PC-3 (cell line): ENCODE measurements at regions not wholly inside any gene's neighbourhood (a gene's known extent, or its start where the extent isn't known, plus 50 kb on each side); places are given as distances from the start of the nearest gene placed in this dataset.

Experiments
- ATAC-seq: fragments of 200-7000 bp; cut with Tn5 transposase; 2 replicates; pipeline ENCODE4 v1.9.1; 2020; ENCODE audit warnings: mild to moderate bottlenecking, moderate library complexity
- BruUV-seq: library from RNA; stranded (reverse); fragments of 400-500 nt; replicated peaks from 2 replicates; lab custom pipeline; 2021; lab: Mats Ljungman, UMichigan
- CTCF ChIA-PET: fragments of 300-600 bp; sonication (Branson Sonifier 250); formaldehyde crosslinking; loops from one replicate; lab custom pipeline; 2022; ENCODE audit warnings: antibody characterized with exemption; lab: Charles Lee
- POLR2A ChIA-PET: fragments of 300-600 bp; sonication (Branson Sonifier 250); formaldehyde crosslinking; loops from one replicate; lab custom pipeline; 2022; ENCODE audit warnings: antibody characterized with exemption; ENCODE audit not compliant: unreplicated experiment; lab: Charles Lee
- DNase-seq: peaks from one replicate; pipeline ENCODE4 v3.0.0-alpha.2; 2015
- H2AFZ ChIP-seq: fragments of 300-600 bp; sonication (generic); 2 replicates; pipeline ENCODE4 v1.6.0; 2016; ENCODE audit warnings: antibody characterized with exemption, low read length
- H3F3A ChIP-seq: fragments of 300-600 bp; sonication (generic); one replicate; pipeline ENCODE4 v1.6.0; 2017; ENCODE audit warnings: antibody characterized with exemption, low read length, control low read depth, mild to moderate bottlenecking; ENCODE audit not compliant: unreplicated experiment
- H3K27ac ChIP-seq: fragments of 300-600 bp; sonication (generic); 2 replicates; pipeline ENCODE4 v1.5.1; 2016; ENCODE audit warnings: mild to moderate bottlenecking, low read length
- H3K27me3 ChIP-seq: fragments of 300-600 bp; sonication (generic); 2 replicates; pipeline ENCODE4 v1.6.1; 2016; ENCODE audit warnings: low read length, mixed read lengths
- H3K36me3 ChIP-seq: fragments of 300-600 bp; sonication (generic); 2 replicates; pipeline ENCODE4 v1.6.1; 2016; ENCODE audit warnings: low read depth, mixed run types, low read length, mixed read lengths
- H3K4me1 ChIP-seq: fragments of 300-600 bp; sonication (generic); 2 replicates; pipeline ENCODE4 v1.5.1; 2016; ENCODE audit warnings: low read length; ENCODE audit not compliant: insufficient read depth
- H3K4me2 ChIP-seq: fragments of 300-600 bp; sonication (generic); 2 replicates; pipeline ENCODE4 v1.6.0; 2016; ENCODE audit warnings: low read length
- H3K4me3 ChIP-seq: fragments of 300-600 bp; sonication (generic); 2 replicates; pipeline ENCODE4 v1.5.1; 2016; ENCODE audit warnings: mild to moderate bottlenecking, low read length, mixed read lengths
- H3K79me2 ChIP-seq: fragments of 300-600 bp; sonication (generic); 2 replicates; pipeline ENCODE4 v1.6.1; 2017; ENCODE audit warnings: low read length, mixed read lengths
- H3K9ac ChIP-seq: fragments of 300-600 bp; sonication (generic); 2 replicates; pipeline ENCODE4 v1.6.0; 2016; ENCODE audit warnings: mild to moderate bottlenecking, low read length
- H3K9me2 ChIP-seq: fragments of 300-600 bp; sonication (generic); replicated peaks from 2 replicates; pipeline ENCODE4 v1.6.1; 2016; ENCODE audit warnings: mixed run types, low read length, mixed read lengths
- H3K9me3 ChIP-seq: fragments of 300-600 bp; sonication (generic); 2 replicates; pipeline ENCODE4 v1.6.1; 2016; ENCODE audit warnings: low read length, mixed read lengths
- H4K20me1 ChIP-seq: fragments of 300-600 bp; sonication (generic); 2 replicates; pipeline ENCODE4 v1.6.1; 2016; ENCODE audit warnings: low read length, mixed read lengths
- CTCF ChIP-seq: fragments of 300-600 bp; sonication (generic); conservative IDR thresholded peaks from 2 replicates; pipeline ENCODE4 v1.5.1; 2017; ENCODE audit warnings: antibody characterized with exemption, low read depth, mild to moderate bottlenecking, low read length
- EZH2 ChIP-seq: fragments of 300-600 bp; sonication (generic); IDR thresholded peaks from one replicate; pipeline ENCODE4 v1.6.1; 2017; ENCODE audit warnings: antibody characterized with exemption, mild to moderate bottlenecking, low read length; ENCODE audit not compliant: unreplicated experiment
- EZH2phosphoT487 ChIP-seq: fragments of 300-600 bp; sonication (generic); IDR thresholded peaks from 2 replicates; pipeline ENCODE4 v1.6.1; 2018; ENCODE audit warnings: mild to moderate bottlenecking, antibody characterized with exemption, low read length, borderline replicate concordance
- intact Hi-C: fragments of 100-400 bp; cut with micrococcal nuclease; formaldehyde crosslinking; loops from 2 replicates; pipeline ENCODE4 v1.9.0; 2023

DNA sequence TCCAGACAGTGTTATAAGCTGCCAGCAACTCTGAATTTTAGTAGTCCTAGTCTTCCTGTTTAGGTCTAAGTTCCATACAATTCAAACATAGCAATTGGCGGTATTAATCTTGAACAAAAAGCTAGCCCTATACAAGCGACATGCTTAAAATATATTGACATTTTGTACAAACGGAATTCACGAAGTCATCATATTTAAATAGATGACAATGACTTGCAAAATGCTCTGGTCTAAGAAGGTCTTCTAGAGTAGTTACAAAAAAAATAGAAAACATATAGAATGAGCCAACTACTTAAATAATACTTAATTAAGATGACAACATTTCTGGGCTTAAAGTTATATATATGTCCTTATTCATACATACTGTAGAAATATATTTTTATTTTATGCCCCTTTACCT, 446.6 kb downstream of the ANKRD7 start:
- no peak overlapping the region for H2AFZ ChIP-seq
- TF ChIP-seq CTCF: no peak
- no peak for TF ChIP-seq EZH2phosphoT487
- TF ChIP-seq EZH2: no peak
- H3K36me3 ChIP-seq: no peaks in the 10 kb centered on the region
- DNase-seq: no peak
- H3K9me3 ChIP-seq: 0 out of 2 replicates have a peak, but pooled peaks cover 4% of the 10 kb centered on the region
- intact Hi-C loops: no loop called here
- H4K20me1 ChIP-seq: no peaks in the 10 kb centered on the region
- no TSS peak for BruUV-seq
- H3F3A ChIP-seq: no peaks in the 10 kb centered on the region
- ChIA-PET CTCF (no interaction called here), POLR2A (no interaction called here)
- no peak overlapping the region for H3K4me2 ChIP-seq
- H3K4me3 ChIP-seq: no peak overlapping the region
- no peaks in the 10 kb centered on the region for H3K9me2 ChIP-seq
- H3K27ac ChIP-seq: no peak overlapping the region
- no peak for ATAC-seq
- H3K27me3 ChIP-seq: no peaks in the 10 kb centered on the region
- H3K9ac ChIP-seq: no peak overlapping the region
- no peaks in the 10 kb centered on the region for H3K4me1 ChIP-seq
- no peaks in the 10 kb centered on the region for H3K79me2 ChIP-seq

- ATAC-seq (no peak), DNase-seq (no peak)
- Histone ChIP-seq H3K9ac (no peak overlapping the region), H4K20me1 (no peaks in the 10 kb centered on the region), H3K4me1 (no peaks in the 10 kb centered on the region), H3K4me3 (no peak overlapping the region), H2AFZ (no peak overlapping the region), H3K27me3 (no peaks in the 10 kb centered on the region), H3K4me2 (no peak overlapping the region), H3K79me2 (no peaks in the 10 kb centered on the region), H3K9me3 (0 out of 2 replicates have a peak, but pooled peaks cover 5% of the 10 kb centered on the region), H3K9me2 (no peaks in the 10 kb centered on the region), H3K36me3 (no peaks in the 10 kb centered on the region), H3K27ac (no peak overlapping the region), H3F3A (no peaks in the 10 kb centered on the region)
- no peak for TF ChIP-seq EZH2phosphoT487
- TF ChIP-seq CTCF: no peak
- no peak for TF ChIP-seq EZH2
- intact Hi-C loops: no loop called here
- BruUV-seq: no TSS peak
- CTCF ChIA-PET: no interaction called here
- POLR2A ChIA-PET: no interaction called here
Measured at GRCh38 chr7:118684796-118685195, 460.3 kb downstream of the ANKRD7 start.

GRCh38 chr7:118689403-118689802, 464.9 kb downstream of the ANKRD7 start:
- POLR2A ChIA-PET: no interaction called here
- no peak overlapping the region for H3K4me2 ChIP-seq
- H3K4me1 ChIP-seq: no peaks in the 10 kb centered on the region
- DNase-seq: no peak
- H2AFZ ChIP-seq: no peak overlapping the region
- no peaks in the 10 kb centered on the region for H3K9me2 ChIP-seq
- CTCF ChIA-PET: no interaction called here
- no peak for ATAC-seq
- no peaks in the 10 kb centered on the region for H3K79me2 ChIP-seq
- no peak overlapping the region for H3K4me3 ChIP-seq
- no peaks in the 10 kb centered on the region for H4K20me1 ChIP-seq
- no peaks in the 10 kb centered on the region for H3K36me3 ChIP-seq
- H3K27me3 ChIP-seq: no peaks in the 10 kb centered on the region
- H3K27ac ChIP-seq: no peak overlapping the region
- 0 out of 2 replicates have a peak, but pooled peaks cover 5% of the 10 kb centered on the region for H3K9me3 ChIP-seq
- no peaks in the 10 kb centered on the region for H3F3A ChIP-seq
- no TSS peak for BruUV-seq
- no peak for TF ChIP-seq EZH2
- TF ChIP-seq CTCF: no peak
- no peak for TF ChIP-seq EZH2phosphoT487
- H3K9ac ChIP-seq: no peak overlapping the region
- intact Hi-C loops: no loop called here
